A673 (cell line): ENCODE measurements at regions not wholly inside any gene's neighbourhood (a gene's known extent, or its start where the extent isn't known, plus 50 kb on each side); places are given as distances from the start of the nearest gene placed in this dataset.

Source experiments
- BruUV-seq: library from RNA; stranded (reverse); fragments of 400-500 nt; replicated peaks from 2 replicates; lab custom pipeline; 2021; lab: Mats Ljungman, UMichigan
- CTCF ChIA-PET: fragments of 300-600 bp; sonication (Branson Sonifier 250); formaldehyde crosslinking; loops from one replicate; lab custom pipeline; 2022; ENCODE audit warnings: antibody characterized with exemption; lab: Charles Lee
- POLR2A ChIA-PET: fragments of 300-600 bp; sonication (Branson Sonifier 250); formaldehyde crosslinking; loops from one replicate; lab custom pipeline; 2022; ENCODE audit warnings: antibody characterized with exemption; ENCODE audit not compliant: low non-redundant PET; lab: Charles Lee
- DNase-seq: peaks from one replicate; pipeline ENCODE4 v3.0.0-alpha.2; 2015; ENCODE audit warnings: low spot score
- H3K27ac ChIP-seq: fragments of 200-600 bp; sonication (generic); 2 replicates; pipeline ENCODE4 v1.5.1; 2016; ENCODE audit warnings: mixed run types, low read depth, mild to moderate bottlenecking, mixed read lengths, antibody characterized with exemption, low read length; ENCODE audit not compliant: poor library complexity, severe bottlenecking
- H3K27me3 ChIP-seq: fragments of 200-600 bp; sonication (generic); replicated peaks from 2 replicates; pipeline ENCODE4 v1.6.1; 2017; ENCODE audit warnings: mixed run types, low read depth, mild to moderate bottlenecking, mixed read lengths, antibody characterized with exemption, low read length; ENCODE audit not compliant: insufficient read depth, poor library complexity
- H3K36me3 ChIP-seq: fragments of 200-600 bp; sonication (generic); 2 replicates; pipeline ENCODE4 v1.6.1; 2016; ENCODE audit warnings: mixed run types, mild to moderate bottlenecking, mixed read lengths, antibody characterized with exemption, low read length; ENCODE audit not compliant: insufficient read depth, poor library complexity, severe bottlenecking
- H3K4me1 ChIP-seq: fragments of 200-600 bp; sonication (generic); 2 replicates; pipeline ENCODE4 v1.6.1; 2017; ENCODE audit warnings: mixed run types, mild to moderate bottlenecking, mixed read lengths, antibody characterized with exemption, low read length; ENCODE audit not compliant: insufficient read depth, poor library complexity, severe bottlenecking
- H3K4me3 ChIP-seq: fragments of 200-600 bp; sonication (generic); 2 replicates; pipeline ENCODE4 v1.5.1; 2016; ENCODE audit warnings: low read depth, mixed run types, mild to moderate bottlenecking, mixed read lengths, low read length; ENCODE audit not compliant: poor library complexity, severe bottlenecking
- H3K9me3 ChIP-seq: fragments of 200-600 bp; sonication (generic); 2 replicates; pipeline ENCODE4 v1.6.1; 2016; ENCODE audit warnings: mixed run types, low read depth, mild to moderate bottlenecking, mixed read lengths, antibody characterized with exemption, low read length; ENCODE audit not compliant: poor library complexity, severe bottlenecking
- CTCF ChIP-seq: fragments of 300-800, 200-600 bp; sonication (generic); conservative IDR thresholded peaks from 2 replicates; pipeline ENCODE4 v1.5.1; 2017; ENCODE audit warnings: low read depth, mild to moderate bottlenecking, antibody characterized with exemption, low read length, moderate library complexity, mixed read lengths
- EZH2 ChIP-seq: fragments of 200-600 bp; sonication (generic); IDR thresholded peaks from 2 replicates; pipeline ENCODE4 v1.6.1; 2017; ENCODE audit warnings: borderline replicate concordance, low read depth, mild to moderate bottlenecking, mixed read lengths, antibody characterized with exemption, low read length; ENCODE audit not compliant: poor library complexity, severe bottlenecking
- intact Hi-C: fragments of 100-400 bp; cut with micrococcal nuclease; formaldehyde crosslinking; loops from one replicate; pipeline ENCODE4 v1.10.0; 2022; ENCODE audit not compliant: unreplicated experiment

GRCh38 chr4:147137280-147137679 lies 191.6 kb upstream of the TTC29 start:
- CTCF ChIA-PET = no interaction called here
- Histone ChIP-seq H3K4me1 (no peaks in the 10 kb centered on the region), H3K27ac (no peak overlapping the region), H3K9me3 (no peaks in the 10 kb centered on the region), H3K4me3 (no peak overlapping the region), H3K27me3 (no peaks in the 10 kb centered on the region), H3K36me3 (no peaks in the 10 kb centered on the region)
- no peak for DNase-seq
- no TSS peak for BruUV-seq
- TF ChIP-seq EZH2 = no peak
- TF ChIP-seq CTCF = no peak
- POLR2A ChIA-PET = no interaction called here
- intact Hi-C loops = no loop called here

- Histone ChIP-seq H3K27ac (no peak overlapping the region), H3K4me3 (no peak overlapping the region), H3K27me3 (no peaks in the 10 kb centered on the region), H3K9me3 (no peaks in the 10 kb centered on the region), H3K36me3 (no peaks in the 10 kb centered on the region), H3K4me1 (no peaks in the 10 kb centered on the region)
- ChIA-PET POLR2A (no interaction called here), CTCF (no interaction called here)
- no TSS peak for BruUV-seq
- intact Hi-C loops = no loop called here
- TF ChIP-seq EZH2 (no peak), CTCF (no peak)
- DNase-seq = no peak
Measured at GRCh38 chr4:147138171-147138570, 192.5 kb upstream of the TTC29 start.

- Histone ChIP-seq H3K9me3 (no peaks in the 10 kb centered on the region), H3K36me3 (no peaks in the 10 kb centered on the region), H3K4me3 (no peak overlapping the region), H3K4me1 (no peaks in the 10 kb centered on the region), H3K27ac (no peak overlapping the region), H3K27me3 (no peaks in the 10 kb centered on the region)
- CTCF ChIA-PET = no interaction called here
- no TSS peak for BruUV-seq
- intact Hi-C loops = no loop called here
- POLR2A ChIA-PET = interaction anchor here (0.6 kb wide), 1 partner anchor 94 kb away, joined by 3 read pairs; no protein-coding TSS in a partner anchor
- no peak for DNase-seq
- no peak for TF ChIP-seq CTCF
- no peak for TF ChIP-seq EZH2
Measured at GRCh38 chr4:147139455-147140198, 194.0 kb upstream of the TTC29 start.
